ENCODE measurements at regions not wholly inside any gene's neighbourhood (a gene's known extent, or its start where the extent isn't known, plus 50 kb on each side); places are given as distances from the start of the nearest gene placed in this dataset.
A peak's percentile ranks its signal among the peaks of the same experiment; 100 is the strongest.

- Mint-ChIP-seq H3K4me3 (no peak overlapping the region), H3K36me3 (peaks cover 2 to 5% of the 10 kb centered on the region in 2 donors), H3K27ac (no peak overlapping the region), H3K4me1 (peaks cover 80% of the 10 kb centered on the region), H3K9me3 (peaks cover 0 to 3% (median 0%) of the 10 kb centered on the region in 7 donors), H3K27me3 (ENCODE audit: low read depth in 3 of 3) (peaks cover 0 to 1% (median 0%) of the 10 kb centered on the region in 3 donors)
- Histone ChIP-seq H3K9ac (ENCODE audit: insufficient read depth, low read length, poor library complexity, severe bottlenecking) (no peak overlapping the region), H3K27ac (ENCODE audit: low read depth in 1 of 2, low read length in 2 of 2) (no peak overlapping the region), H4K20me1 (ENCODE audit: insufficient read depth, low read length) (no peaks in the 10 kb centered on the region), H3K36me3 (replicated peaks in 1 of 2; ENCODE audit: control insufficient read depth in 1 of 2, insufficient read depth in 2 of 2, low read length in 2 of 2) (no peaks in the 10 kb centered on the region), H3K4me3 (replicated peaks in 1 of 3; ENCODE audit: low read depth in 2 of 3, low read length in 3 of 3) (no peak overlapping the region), H3K4me1 (ENCODE audit: control insufficient read depth in 1 of 2, insufficient read depth in 2 of 2, low read length in 2 of 2) (peaks cover 53 to 70% of the 10 kb centered on the region in 2 donors), H3K4me2 (replicated peaks; ENCODE audit: extremely low read depth, low read length, poor library complexity, severe bottlenecking) (no peak overlapping the region), H3K27me3 (ENCODE audit: control insufficient read depth in 2 of 2, insufficient read depth in 2 of 2, low read length in 2 of 2) (no peaks in the 10 kb centered on the region), H3K9me3 (replicated peaks in 1 of 2; ENCODE audit: control insufficient read depth in 1 of 2, insufficient read depth in 1 of 2, low read length in 2 of 2) (no peaks in the 10 kb centered on the region), H2AFZ (ENCODE audit: insufficient read depth, low read depth, low read length, poor library complexity, severe bottlenecking) (no peak overlapping the region), H3K79me2 (ENCODE audit: insufficient read depth, low read length) (no peaks in the 10 kb centered on the region)
- TF ChIP-seq CTCF (IDR thresholded peaks at IDR 0.05) = no peak
- DNase-seq = no peak
- 100% methylated on average over 3 of the region's 9 CpGs for WGBS (ENCODE audit: insufficient coverage)
- intact Hi-C loops (cut with micrococcal nuclease) = loop anchor here in 1 of 2 donors (2.0 kb wide), 1 partner anchor 162 kb away; no protein-coding TSS in a partner anchor
Measured at GRCh38 chr2:8524388-8524787, 157.5 kb upstream of the ID2 start.

- peaks cover 0 to 1% (median 0%) of the 10 kb centered on the region in 3 donors for H3K27me3 Mint-ChIP-seq (ENCODE audit: low read depth in 3 of 3)
- peak overlapping the region in 2 of 7 donors; percentile 40 to 46 for H3K27ac Mint-ChIP-seq
- Histone ChIP-seq H3K9me3 (replicated peaks in 1 of 2; ENCODE audit: control insufficient read depth in 1 of 2, insufficient read depth in 1 of 2, low read length in 2 of 2) (no peaks in the 10 kb centered on the region), H3K27me3 (ENCODE audit: control insufficient read depth in 2 of 2, insufficient read depth in 2 of 2, low read length in 2 of 2) (no peaks in the 10 kb centered on the region), H3K4me3 (replicated peaks in 1 of 3; ENCODE audit: low read depth in 2 of 3, low read length in 3 of 3) (peak overlapping the region in 1 of 3 experiments; percentile 56), H3K4me2 (replicated peaks; ENCODE audit: extremely low read depth, low read length, poor library complexity, severe bottlenecking) (no peak overlapping the region), H3K9ac (ENCODE audit: insufficient read depth, low read length, poor library complexity, severe bottlenecking) (no peak overlapping the region), H3K27ac (ENCODE audit: low read depth in 1 of 2, low read length in 2 of 2) (no peak overlapping the region), H3K79me2 (ENCODE audit: insufficient read depth, low read length) (no peaks in the 10 kb centered on the region), H3K4me1 (ENCODE audit: control insufficient read depth in 1 of 2, insufficient read depth in 2 of 2, low read length in 2 of 2) (peaks cover 51 to 68% of the 10 kb centered on the region in 2 donors), H4K20me1 (ENCODE audit: insufficient read depth, low read length) (no peaks in the 10 kb centered on the region), H2AFZ (ENCODE audit: insufficient read depth, low read depth, low read length, poor library complexity, severe bottlenecking) (no peak overlapping the region), H3K36me3 (replicated peaks in 1 of 2; ENCODE audit: control insufficient read depth in 1 of 2, insufficient read depth in 2 of 2, low read length in 2 of 2) (no peaks in the 10 kb centered on the region)
- intact Hi-C loops (cut with micrococcal nuclease) = loop anchor here in 1 of 2 donors (2.0 to 5.0 kb wide), 2 partner anchors 43 to 162 kb away; no protein-coding TSS in a partner anchor
- 78% methylated on average over 4 of the region's 8 CpGs for WGBS (ENCODE audit: insufficient coverage)
- DNase-seq = no peak
- peaks cover 0 to 3% (median 0%) of the 10 kb centered on the region in 7 donors for H3K9me3 Mint-ChIP-seq
- H3K4me1 Mint-ChIP-seq = peaks cover 79% of the 10 kb centered on the region
- no peak for TF ChIP-seq CTCF (IDR thresholded peaks at IDR 0.05)
- peaks cover 2 to 5% of the 10 kb centered on the region in 2 donors for H3K36me3 Mint-ChIP-seq
- no peak overlapping the region for H3K4me3 Mint-ChIP-seq
Measured at GRCh38 chr2:8524823-8525222, 157.0 kb upstream of the ID2 start.

Data from CD14-positive monocyte (primary cell).